NCI-H526 treated with DMSO at 0.1 percent for 48 hours (cell line): ENCODE measurements at regions not wholly inside any gene's neighbourhood (a gene's known extent, or its start where the extent isn't known, plus 50 kb on each side); places are given as distances from the start of the nearest gene placed in this dataset.
"Not testable (repeated sequence)": the region's sequence is repeated elsewhere in the genome, so short reads cannot be mapped to it uniquely, and the experiment has no call there.

Source experiments
- DNase-seq: peaks from one replicate; lab custom pipeline; 2025; lab: John Stamatoyannopoulos, UW

GRCh38 chr16:86075488-86075785 lies 176.5 kb downstream of the IRF8 start:
- DNase-seq: no peak

- DNase-seq: no peak
Observed at GRCh38 chr16:86075839-86076440, 177.0 kb downstream of the IRF8 start.

- DNase-seq: no peak
Observed at GRCh38 chr16:86076606-86077005, 177.6 kb downstream of the IRF8 start.

GRCh38 chr16:86077243-86077940 lies 178.4 kb downstream of the IRF8 start:
- no peak for DNase-seq

GRCh38 chr16:86078121-86078600 lies 179.2 kb downstream of the IRF8 start:
- DNase-seq: no peak

- DNase-seq: not testable (repeated sequence)
Observed at GRCh38 chr16:86078711-86079110, 179.7 kb downstream of the IRF8 start.

GRCh38 chr16:86079255-86079885 lies 180.4 kb downstream of the IRF8 start:
- DNase-seq: no peak

- no peak for DNase-seq
Observed at GRCh38 chr16:86080131-86080875, 181.3 kb downstream of the IRF8 start.

- no peak for DNase-seq
Observed at GRCh38 chr16:86080982-86081381, 182.0 kb downstream of the IRF8 start.

- DNase-seq: no peak
Observed at GRCh38 chr16:86082418-86083030, 183.6 kb downstream of the IRF8 start.

GRCh38 chr16:86083382-86084002 lies 184.5 kb downstream of the IRF8 start:
- DNase-seq: no peak

- DNase-seq: no peak
Observed at GRCh38 chr16:86085161-86085611, 186.2 kb downstream of the IRF8 start.

- DNase-seq: no peak
Observed at GRCh38 chr16:86085795-86086194, 186.8 kb downstream of the IRF8 start.

GRCh38 chr16:86086471-86086870 lies 187.5 kb downstream of the IRF8 start:
- no peak for DNase-seq

- DNase-seq: no peak
Observed at GRCh38 chr16:86087011-86087895, 188.3 kb downstream of the IRF8 start.

- DNase-seq: no peak
Observed at GRCh38 chr16:86087896-86088230, 188.9 kb downstream of the IRF8 start.

GRCh38 chr16:86088287-86088686 lies 189.3 kb downstream of the IRF8 start:
- no peak for DNase-seq

GRCh38 chr16:86088816-86089215 lies 189.9 kb downstream of the IRF8 start:
- no peak for DNase-seq

- no peak for DNase-seq
Observed at GRCh38 chr16:86089334-86089900, 190.5 kb downstream of the IRF8 start.

GRCh38 chr16:86089991-86090390 lies 191.0 kb downstream of the IRF8 start:
- DNase-seq: no peak
